ENCODE measurements at regions not wholly inside any gene's neighbourhood (a gene's known extent, or its start where the extent isn't known, plus 50 kb on each side); places are given as distances from the start of the nearest gene placed in this dataset.

DNA sequence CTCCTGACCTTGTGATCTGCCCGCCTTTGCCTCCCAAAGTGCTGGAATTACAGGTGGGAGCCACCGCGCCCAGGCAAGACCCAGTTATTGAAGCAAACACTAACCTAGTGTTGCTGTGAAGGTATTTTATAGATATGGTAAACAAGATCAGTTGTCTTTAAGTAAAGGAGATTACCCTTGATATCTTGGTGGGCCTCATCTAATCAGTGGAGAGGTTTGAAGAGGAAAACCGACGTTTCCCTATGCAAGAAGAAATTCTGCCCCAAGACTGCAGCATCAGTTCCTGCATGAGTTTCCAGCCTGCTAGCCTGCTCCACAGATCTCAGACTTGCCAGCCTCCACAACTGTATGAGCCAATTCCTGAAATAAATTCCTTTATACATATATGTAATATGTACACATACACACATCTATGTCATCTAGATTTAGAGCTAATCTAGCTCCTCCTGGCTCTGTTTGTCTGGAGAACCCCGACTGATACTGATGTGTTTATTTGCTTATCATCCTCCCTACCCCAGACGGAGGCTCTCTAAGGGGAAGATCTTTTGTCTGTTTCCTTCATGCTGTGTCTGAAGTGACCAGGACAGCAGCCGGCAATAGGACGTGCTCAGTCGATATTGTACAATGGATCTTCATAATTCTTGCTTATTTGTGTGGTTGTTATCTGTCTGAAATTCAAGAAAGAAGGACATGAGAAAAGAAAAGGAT lies 90.9 kb downstream of the IER5 start:
- TF ChIP-seq, protein P1, sequence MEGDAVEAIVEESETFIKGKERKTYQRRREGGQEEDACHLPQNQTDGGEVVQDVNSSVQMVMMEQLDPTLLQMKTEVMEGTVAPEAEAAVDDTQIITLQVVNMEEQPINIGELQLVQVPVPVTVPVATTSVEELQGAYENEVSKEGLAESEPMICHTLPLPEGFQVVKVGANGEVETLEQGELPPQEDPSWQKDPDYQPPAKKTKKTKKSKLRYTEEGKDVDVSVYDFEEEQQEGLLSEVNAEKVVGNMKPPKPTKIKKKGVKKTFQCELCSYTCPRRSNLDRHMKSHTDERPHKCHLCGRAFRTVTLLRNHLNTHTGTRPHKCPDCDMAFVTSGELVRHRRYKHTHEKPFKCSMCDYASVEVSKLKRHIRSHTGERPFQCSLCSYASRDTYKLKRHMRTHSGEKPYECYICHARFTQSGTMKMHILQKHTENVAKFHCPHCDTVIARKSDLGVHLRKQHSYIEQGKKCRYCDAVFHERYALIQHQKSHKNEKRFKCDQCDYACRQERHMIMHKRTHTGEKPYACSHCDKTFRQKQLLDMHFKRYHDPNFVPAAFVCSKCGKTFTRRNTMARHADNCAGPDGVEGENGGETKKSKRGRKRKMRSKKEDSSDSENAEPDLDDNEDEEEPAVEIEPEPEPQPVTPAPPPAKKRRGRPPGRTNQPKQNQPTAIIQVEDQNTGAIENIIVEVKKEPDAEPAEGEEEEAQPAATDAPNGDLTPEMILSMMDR (IDR thresholded peaks at IDR 0.05 in 2 of 3, conservative IDR thresholded peaks at IDR 0.05 in 1 of 3; ENCODE audit: borderline replicate concordance in 1 of 3, insufficient read depth in 1 of 3, low read depth in 2 of 3, low read length in 2 of 3), result no peak
- TF ChIP-seq POLR2AphosphoS5 (IDR thresholded peaks at IDR 0.05; ENCODE audit: low read depth, low read length), result no peak
- TF ChIP-seq POLR2A (IDR thresholded peaks at IDR 0.05; ENCODE audit: borderline replicate concordance, extremely low read depth, insufficient read depth, insufficient read length), result no peak
- no peak for TF ChIP-seq SIN3A (IDR thresholded peaks at IDR 0.05; ENCODE audit: low read depth)
- TF ChIP-seq ZNF274 (IDR thresholded peaks at IDR 0.05; ENCODE audit: low read depth, low read length), result no peak
- TF ChIP-seq, protein P2, sequence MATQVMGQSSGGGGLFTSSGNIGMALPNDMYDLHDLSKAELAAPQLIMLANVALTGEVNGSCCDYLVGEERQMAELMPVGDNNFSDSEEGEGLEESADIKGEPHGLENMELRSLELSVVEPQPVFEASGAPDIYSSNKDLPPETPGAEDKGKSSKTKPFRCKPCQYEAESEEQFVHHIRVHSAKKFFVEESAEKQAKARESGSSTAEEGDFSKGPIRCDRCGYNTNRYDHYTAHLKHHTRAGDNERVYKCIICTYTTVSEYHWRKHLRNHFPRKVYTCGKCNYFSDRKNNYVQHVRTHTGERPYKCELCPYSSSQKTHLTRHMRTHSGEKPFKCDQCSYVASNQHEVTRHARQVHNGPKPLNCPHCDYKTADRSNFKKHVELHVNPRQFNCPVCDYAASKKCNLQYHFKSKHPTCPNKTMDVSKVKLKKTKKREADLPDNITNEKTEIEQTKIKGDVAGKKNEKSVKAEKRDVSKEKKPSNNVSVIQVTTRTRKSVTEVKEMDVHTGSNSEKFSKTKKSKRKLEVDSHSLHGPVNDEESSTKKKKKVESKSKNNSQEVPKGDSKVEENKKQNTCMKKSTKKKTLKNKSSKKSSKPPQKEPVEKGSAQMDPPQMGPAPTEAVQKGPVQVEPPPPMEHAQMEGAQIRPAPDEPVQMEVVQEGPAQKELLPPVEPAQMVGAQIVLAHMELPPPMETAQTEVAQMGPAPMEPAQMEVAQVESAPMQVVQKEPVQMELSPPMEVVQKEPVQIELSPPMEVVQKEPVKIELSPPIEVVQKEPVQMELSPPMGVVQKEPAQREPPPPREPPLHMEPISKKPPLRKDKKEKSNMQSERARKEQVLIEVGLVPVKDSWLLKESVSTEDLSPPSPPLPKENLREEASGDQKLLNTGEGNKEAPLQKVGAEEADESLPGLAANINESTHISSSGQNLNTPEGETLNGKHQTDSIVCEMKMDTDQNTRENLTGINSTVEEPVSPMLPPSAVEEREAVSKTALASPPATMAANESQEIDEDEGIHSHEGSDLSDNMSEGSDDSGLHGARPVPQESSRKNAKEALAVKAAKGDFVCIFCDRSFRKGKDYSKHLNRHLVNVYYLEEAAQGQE (IDR thresholded peaks at IDR 0.05; ENCODE audit: low read depth), result no peak
- TF ChIP-seq EZH2 (IDR thresholded peaks at IDR 0.05), result no peak
- no peak for TF ChIP-seq EGR1 (IDR thresholded peaks at IDR 0.05; ENCODE audit: low read depth)
- TF ChIP-seq YY1 (IDR thresholded peaks at IDR 0.05; ENCODE audit: extremely low read depth, insufficient replicate concordance, low read depth, low read length), result no peak
